GM12878 (cell line): ENCODE measurements at regions not wholly inside any gene's neighbourhood (a gene's known extent, or its start where the extent isn't known, plus 50 kb on each side); places are given as distances from the start of the nearest gene placed in this dataset.

Experiments used
- ATAC-seq: fragments of 200-7000 bp; cut with Tn5 transposase; 3 replicates; pipeline ENCODE4 v1.9.1; 2020; ENCODE audit warnings: mild to moderate bottlenecking, moderate library complexity
- BruUV-seq: library from RNA; stranded (reverse); fragments of 400-500 nt; replicated peaks from 2 replicates; lab custom pipeline; 2021; lab: Mats Ljungman, UMichigan
- CTCF ChIA-PET: fragments of 300-600 bp; sonication (Branson Sonifier 250); formaldehyde crosslinking; extraction: SDS; loops from one replicate; lab custom pipeline; 2021; ENCODE audit warnings: inconsistent platforms; lab: Yijun Ruan, JAX
- POLR2A ChIA-PET: fragments of 350-600 bp; formaldehyde crosslinking; extraction: SDS; loops from one replicate; lab custom pipeline; 2021; ENCODE audit warnings: inconsistent platforms; lab: Charles Lee
- RAD21 ChIA-PET: fragments of 300-600 bp; sonication (Branson Sonifier 250); formaldehyde crosslinking; loops from one replicate; lab custom pipeline; 2023; ENCODE audit warnings: antibody characterized with exemption; ENCODE audit not compliant: unreplicated experiment; lab: Charles Lee
- SMC1A ChIA-PET: fragments of 300-600 bp; sonication (Branson Sonifier 250); formaldehyde crosslinking; loops from one replicate; lab custom pipeline; 2023; ENCODE audit not compliant: unreplicated experiment, uncharacterized antibody; lab: Charles Lee
- DNase-seq: peaks from one replicate; pipeline ENCODE4 v3.0.0-alpha.2; 2011; ENCODE audit warnings: low read depth, low spot score
- FAIRE-seq: peaks from 3 replicates; lab custom pipeline; 2011; peaks lifted over from hg19 to GRCh38; lab: Jason Lieb, UNC
- H2AFZ ChIP-seq: 2 replicates; pipeline ENCODE4 v1.6.0; 2011; ENCODE audit warnings: low read depth, low read length, control low read depth; ENCODE audit not compliant: control insufficient read depth
- H3K27ac ChIP-seq: 2 replicates; pipeline ENCODE4 v1.5.1; 2011; ENCODE audit warnings: control low read depth; ENCODE audit not compliant: control insufficient read depth, insufficient read depth
- H3K27me3 ChIP-seq, 2 experiments: replicated peaks in 1 of 2; 2 replicates each; pipeline versions ENCODE4 v1.6.0 to v1.6.1; 2011; ENCODE audit warnings: low read length in 1 of 2; ENCODE audit not compliant: control insufficient read depth in 2 of 2, insufficient read depth in 2 of 2
- H3K36me3 ChIP-seq, 2 experiments: 2 replicates each; pipeline ENCODE4 v1.5.1; 2011; ENCODE audit warnings: low read length in 1 of 2; ENCODE audit not compliant: control insufficient read depth in 2 of 2, insufficient read depth in 2 of 2
- H3K4me1 ChIP-seq: 2 replicates; pipeline ENCODE4 v1.6.1; 2011; ENCODE audit warnings: mild to moderate bottlenecking, low read length, moderate library complexity, mixed read lengths; ENCODE audit not compliant: control insufficient read depth, insufficient read depth
- H3K4me2 ChIP-seq: 2 replicates; pipeline ENCODE4 v1.6.0; 2011; ENCODE audit warnings: control low read depth; ENCODE audit not compliant: control insufficient read depth, insufficient read depth
- H3K4me3 ChIP-seq: fragments of 200-600 bp; sonication (generic); 2 replicates; pipeline ENCODE4 v1.5.1; 2016
- H3K79me2 ChIP-seq: 2 replicates; pipeline ENCODE4 v1.6.0; 2011; ENCODE audit warnings: low read length; ENCODE audit not compliant: control insufficient read depth, insufficient read depth
- H3K9ac ChIP-seq: 2 replicates; pipeline ENCODE4 v1.8.0; 2011; ENCODE audit warnings: low read length, control low read depth, mixed read lengths; ENCODE audit not compliant: control insufficient read depth, insufficient read depth
- H3K9me3 ChIP-seq: replicated peaks from 3 replicates; pipeline ENCODE4 v1.5.1; 2011; ENCODE audit warnings: mild to moderate bottlenecking, low read length; ENCODE audit not compliant: control insufficient read depth, insufficient read depth
- H4K20me1 ChIP-seq: 2 replicates; pipeline ENCODE4 v1.6.0; 2011; ENCODE audit not compliant: control insufficient read depth, insufficient read depth
- BRCA1 ChIP-seq: IDR thresholded peaks from 2 replicates; pipeline ENCODE4 v1.6.1; 2011; ENCODE audit warnings: low read depth, low read length, improper control_type of control experiment
- CBFB ChIP-seq: IDR thresholded peaks from 2 replicates; pipeline ENCODE4 v1.6.1; 2016; ENCODE audit warnings: antibody characterized with exemption, low read depth
- CREM ChIP-seq: IDR thresholded peaks from 2 replicates; pipeline ENCODE4 v1.6.1; 2014; ENCODE audit warnings: antibody characterized with exemption, low read depth
- DPF2 ChIP-seq: fragments of 450-650 bp; IDR thresholded peaks from 2 replicates; pipeline ENCODE4 v1.6.1; 2017; ENCODE audit warnings: mild to moderate bottlenecking
- FOXM1 ChIP-seq: IDR thresholded peaks from 2 replicates; pipeline ENCODE4 v1.6.1; 2012; ENCODE audit warnings: low read depth, mild to moderate bottlenecking, inconsistent platforms, low read length, moderate library complexity
- GATAD2B ChIP-seq: fragments of 450-650 bp; conservative IDR thresholded peaks from 2 replicates; pipeline ENCODE4 v1.6.1; 2017; ENCODE audit warnings: low read depth, mild to moderate bottlenecking, moderate library complexity
- MEF2B ChIP-seq: fragments of 450-650 bp; IDR thresholded peaks from 2 replicates; pipeline ENCODE4 v1.6.1; 2018; ENCODE audit warnings: mild to moderate bottlenecking, moderate library complexity; ENCODE audit not compliant: partially characterized antibody, poor library complexity, severe bottlenecking
- MTA2 ChIP-seq: fragments of 450-650 bp; IDR thresholded peaks from 2 replicates; pipeline ENCODE4 v1.6.1; 2016; ENCODE audit warnings: low read depth, mild to moderate bottlenecking, moderate library complexity
- MTA3 ChIP-seq: IDR thresholded peaks from 2 replicates; pipeline ENCODE4 v1.6.1; 2012; ENCODE audit warnings: low read length, inconsistent platforms, borderline replicate concordance
- NR2F1 ChIP-seq: fragments of 450-650 bp; conservative IDR thresholded peaks from 2 replicates; pipeline ENCODE4 v1.6.1; 2017; ENCODE audit warnings: mild to moderate bottlenecking
- POLR2AphosphoS5 ChIP-seq: IDR thresholded peaks from 2 replicates; pipeline ENCODE4 v1.6.1; 2011; ENCODE audit warnings: mild to moderate bottlenecking, low read length, inconsistent platforms
- POU2F2 ChIP-seq: IDR thresholded peaks from 3 replicates; pipeline ENCODE4 v1.6.1; 2011; ENCODE audit warnings: low read depth, mild to moderate bottlenecking, low read length, borderline replicate concordance
- RAD21 ChIP-seq: IDR thresholded peaks from 2 replicates; pipeline ENCODE4 v1.6.1; 2011; ENCODE audit warnings: mild to moderate bottlenecking, low read depth, low read length, moderate library complexity; ENCODE audit not compliant: insufficient read depth
- RAD51 ChIP-seq: fragments of 450-650 bp; IDR thresholded peaks from 2 replicates; pipeline ENCODE4 v1.6.1; 2016; ENCODE audit warnings: moderate library complexity, mild to moderate bottlenecking, inconsistent platforms
- SMARCA5 ChIP-seq: fragments of 450-650 bp; IDR thresholded peaks from 2 replicates; pipeline ENCODE4 v1.6.1; 2017; ENCODE audit warnings: mild to moderate bottlenecking
- SMC3 ChIP-seq: IDR thresholded peaks from 2 replicates; pipeline ENCODE4 v1.6.1; 2011; ENCODE audit warnings: low read length, improper control_type of control experiment, borderline replicate concordance
- STAT1 ChIP-seq: fragments of 450-650 bp; conservative IDR thresholded peaks from 2 replicates; pipeline ENCODE4 v1.6.1; 2014; ENCODE audit warnings: antibody characterized with exemption, mild to moderate bottlenecking
- TCF3 ChIP-seq: IDR thresholded peaks from 2 replicates; pipeline ENCODE4 v1.6.1; 2012; ENCODE audit warnings: low read depth, mild to moderate bottlenecking, low read length, borderline replicate concordance; ENCODE audit not compliant: insufficient read depth
- WRNIP1 ChIP-seq: IDR thresholded peaks from 2 replicates; pipeline ENCODE4 v1.6.1; 2011; ENCODE audit warnings: low read depth, low read length, improper control_type of control experiment, borderline replicate concordance
- ZBED1 ChIP-seq: IDR thresholded peaks from 2 replicates; pipeline ENCODE4 v1.6.1; 2016; ENCODE audit warnings: borderline replicate concordance
- ZNF207 ChIP-seq: fragments of 450-650 bp; IDR thresholded peaks from 2 replicates; pipeline ENCODE4 v1.6.1; 2014; ENCODE audit warnings: antibody characterized with exemption, mild to moderate bottlenecking, borderline replicate concordance
- ZNF622 ChIP-seq: fragments of 450-650 bp; IDR thresholded peaks from 2 replicates; pipeline ENCODE4 v1.6.1; 2017; ENCODE audit warnings: mild to moderate bottlenecking, inconsistent platforms
- WGBS: methylation state at CpG from one replicate; pipeline ENCODE4 v1.1.6; 2016; ENCODE audit warnings: low lambda C conversion rate; ENCODE audit not compliant: insufficient replicate concordance, insufficient coverage; ENCODE audit errors: missing lambda C conversion rate; 5-methylcytosine and 5-hydroxymethylcytosine counted together
- in situ Hi-C: fragments of 300-500 bp; cut with MboI; formaldehyde crosslinking; loops from 9 replicates; pipeline ENCODE4 v1.14.3; 2018; ENCODE audit warnings: mixed read lengths
- intact Hi-C: fragments of 100-400 bp; cut with micrococcal nuclease; formaldehyde crosslinking; loops from one replicate; pipeline ENCODE4 v1.14.2; 2022; ENCODE audit not compliant: unreplicated experiment
- TF ChIP-seq, protein P1 (sequence below): fragments of 450-650 bp; IDR thresholded peaks from 2 replicates; pipeline ENCODE4 v1.6.1; 2016; ENCODE audit warnings: mild to moderate bottlenecking, moderate library complexity, borderline replicate concordance

DNA sequence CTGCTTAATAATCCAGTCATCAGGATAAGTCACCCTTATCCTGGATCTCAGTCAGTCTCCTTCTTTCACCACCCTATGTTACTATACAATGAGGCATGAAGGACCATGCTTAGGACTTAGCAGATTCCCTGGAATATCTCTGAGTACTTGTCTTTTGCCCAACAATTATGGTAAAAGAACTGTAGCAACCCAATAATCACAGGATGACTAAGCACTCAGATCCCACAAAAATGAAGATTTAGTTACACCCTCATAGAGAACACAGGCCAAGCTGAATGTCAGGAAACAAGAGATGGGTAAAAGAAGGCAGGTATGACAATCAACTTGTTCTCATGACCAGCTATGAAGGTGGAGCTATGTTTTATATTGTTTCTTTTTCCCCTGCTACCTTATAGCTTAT is 91.4 kb downstream of the EDN1 start (continued):
- TF ChIP-seq MEF2B (no peak), BRCA1 (no peak), RAD21 (no peak), WRNIP1 (no peak), FOXM1 (no peak), SMARCA5 (no peak)

DNA sequence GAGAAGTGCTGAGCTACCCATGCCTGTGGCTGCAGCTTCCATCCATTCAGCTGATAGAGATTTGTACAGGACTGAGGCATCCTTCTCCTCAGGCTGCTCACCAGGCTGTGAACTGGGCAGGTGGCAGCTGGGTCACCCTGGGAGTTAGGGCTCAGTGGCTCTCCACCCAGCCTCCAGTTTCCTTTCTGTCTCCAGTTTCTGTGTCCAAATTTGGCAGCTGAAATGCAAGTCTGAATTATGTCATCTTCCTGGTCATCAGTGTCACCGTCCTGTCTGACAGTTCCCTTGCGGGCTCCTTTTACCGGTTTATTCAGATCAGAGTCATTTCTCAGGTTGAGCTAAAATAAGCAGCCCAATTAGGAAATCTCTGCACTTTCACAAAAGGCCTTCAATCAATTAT is 93.3 kb downstream of the EDN1 start:
- SMC1A ChIA-PET, result interaction anchor here (1.0 to 6.6 kb wide), 18 partner anchors 9 to 225 kb away, joined by 3 to 99 read pairs (median 5); no protein-coding TSS in a partner anchor
- Histone ChIP-seq H3K36me3 (no peaks in the 10 kb centered on the region), H3K4me1 (peaks cover 11% of the 10 kb centered on the region), H4K20me1 (no peaks in the 10 kb centered on the region), H2AFZ (no peak overlapping the region; the same call in 1 of the 2 replicates), H3K27me3 (no peaks in the 10 kb centered on the region), H3K27ac (no peak overlapping the region), H3K4me2 (peak overlapping the region; percentile 7; the same call in 1 of the 2 replicates), H3K79me2 (no peaks in the 10 kb centered on the region), H3K4me3 (no peak overlapping the region), H3K9me3 (no peaks in the 10 kb centered on the region; the same call in 1 of the 3 replicates), H3K9ac (no peak overlapping the region)
- in situ Hi-C loops (no loop called here), intact Hi-C loops (loop anchor here (1.0 to 5.0 kb wide), 4 partner anchors 21 to 225 kb away; partner anchors contain the start of gene EDN1)
- 15% methylated on average over 3 of the region's 3 CpGs for WGBS
- DNase-seq (peak; percentile 72), ATAC-seq (peak; percentile 98), FAIRE-seq (peak; percentile 96)
- POLR2A ChIA-PET, result interaction anchor here (0.6 to 5.8 kb wide), 5 partner anchors 12 to 196 kb away, joined by 3 to 38 read pairs (median 4); no protein-coding TSS in a partner anchor
- no TSS peak for BruUV-seq
- CTCF ChIA-PET, result interaction anchor here (0.6 to 2.0 kb wide), 12 partner anchors 9 to 684 kb away, joined by 3 to 14 read pairs (median 4); no protein-coding TSS in a partner anchor
- RAD21 ChIA-PET, result interaction anchor here (0.7 to 3.5 kb wide), 16 partner anchors 9 to 223 kb away, joined by 3 to 30 read pairs (median 4); partner anchors contain the start of gene EDN1
- TF ChIP-seq DPF2 (peak; percentile 57; the same call in 1 of the 2 replicates), CREM (peak; percentile 90), MTA2 (peak; percentile 78), STAT1 (0 out of 2 replicates have a peak, but pooled peaks have one; percentile 21), ZBED1 (peak; percentile 87), GATAD2B (peak; percentile 63; the same call in 1 of the 2 replicates), SMC3 (no peak), CBFB (no peak), ZNF207 (no peak), NR2F1 (no peak; the same call in 1 of the 2 replicates), RAD51 (no peak), POU2F2 (no peak), TCF3 (0 out of 2 replicates have a peak, but pooled peaks have one; percentile 52), POLR2AphosphoS5 (peak; percentile 40; the same call in 1 of the 2 replicates), MTA3 (peak; percentile 80; the same call in 1 of the 2 replicates), ZNF622 (no peak)
- TF ChIP-seq, protein P1, sequence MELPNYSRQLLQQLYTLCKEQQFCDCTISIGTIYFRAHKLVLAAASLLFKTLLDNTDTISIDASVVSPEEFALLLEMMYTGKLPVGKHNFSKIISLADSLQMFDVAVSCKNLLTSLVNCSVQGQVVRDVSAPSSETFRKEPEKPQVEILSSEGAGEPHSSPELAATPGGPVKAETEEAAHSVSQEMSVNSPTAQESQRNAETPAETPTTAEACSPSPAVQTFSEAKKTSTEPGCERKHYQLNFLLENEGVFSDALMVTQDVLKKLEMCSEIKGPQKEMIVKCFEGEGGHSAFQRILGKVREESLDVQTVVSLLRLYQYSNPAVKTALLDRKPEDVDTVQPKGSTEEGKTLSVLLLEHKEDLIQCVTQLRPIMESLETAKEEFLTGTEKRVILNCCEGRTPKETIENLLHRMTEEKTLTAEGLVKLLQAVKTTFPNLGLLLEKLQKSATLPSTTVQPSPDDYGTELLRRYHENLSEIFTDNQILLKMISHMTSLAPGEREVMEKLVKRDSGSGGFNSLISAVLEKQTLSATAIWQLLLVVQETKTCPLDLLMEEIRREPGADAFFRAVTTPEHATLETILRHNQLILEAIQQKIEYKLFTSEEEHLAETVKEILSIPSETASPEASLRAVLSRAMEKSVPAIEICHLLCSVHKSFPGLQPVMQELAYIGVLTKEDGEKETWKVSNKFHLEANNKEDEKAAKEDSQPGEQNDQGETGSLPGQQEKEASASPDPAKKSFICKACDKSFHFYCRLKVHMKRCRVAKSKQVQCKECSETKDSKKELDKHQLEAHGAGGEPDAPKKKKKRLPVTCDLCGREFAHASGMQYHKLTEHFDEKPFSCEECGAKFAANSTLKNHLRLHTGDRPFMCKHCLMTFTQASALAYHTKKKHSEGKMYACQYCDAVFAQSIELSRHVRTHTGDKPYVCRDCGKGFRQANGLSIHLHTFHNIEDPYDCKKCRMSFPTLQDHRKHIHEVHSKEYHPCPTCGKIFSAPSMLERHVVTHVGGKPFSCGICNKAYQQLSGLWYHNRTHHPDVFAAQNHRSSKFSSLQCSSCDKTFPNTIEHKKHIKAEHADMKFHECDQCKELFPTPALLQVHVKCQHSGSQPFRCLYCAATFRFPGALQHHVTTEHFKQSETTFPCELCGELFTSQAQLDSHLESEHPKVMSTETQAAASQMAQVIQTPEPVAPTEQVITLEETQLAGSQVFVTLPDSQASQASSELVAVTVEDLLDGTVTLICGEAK, result no peak
